GM12891 (cell line): ENCODE measurements at regions not wholly inside any gene's neighbourhood (a gene's known extent, or its start where the extent isn't known, plus 50 kb on each side); places are given as distances from the start of the nearest gene placed in this dataset.
"Not testable (repeated sequence)": the region's sequence is repeated elsewhere in the genome, so short reads cannot be mapped to it uniquely, and the experiment has no call there.

ENCODE experiments used
- DNase-seq: peaks from one replicate; pipeline ENCODE4 v3.0.0; 2011; ENCODE audit warnings: low spot score; ENCODE audit not compliant: insufficient read length
- FAIRE-seq: peaks from 2 replicates; lab custom pipeline; 2011; peaks lifted over from hg19 to GRCh38; lab: Jason Lieb, UNC
- PAX5 ChIP-seq: IDR thresholded peaks from 2 replicates; pipeline ENCODE4 v1.6.1; 2011; ENCODE audit warnings: low read length, moderate library complexity, mild to moderate bottlenecking; ENCODE audit not compliant: insufficient read depth, severe bottlenecking
- POLR2A ChIP-seq: IDR thresholded peaks from 2 replicates; pipeline ENCODE4 v1.6.1; 2011; ENCODE audit warnings: low read depth, low read length, control low read depth
- POLR2AphosphoS5 ChIP-seq: IDR thresholded peaks from 2 replicates; pipeline ENCODE4 v1.6.1; 2011; ENCODE audit warnings: low read depth, low read length, control low read depth
- POU2F2 ChIP-seq: IDR thresholded peaks from 2 replicates; pipeline ENCODE4 v1.6.1; 2011; ENCODE audit warnings: low read depth, mild to moderate bottlenecking, control low read depth, low read length, moderate library complexity
- SPI1 ChIP-seq: IDR thresholded peaks from 2 replicates; pipeline ENCODE4 v1.6.1; 2011; ENCODE audit warnings: low read depth, low read length, control low read depth
- TAF1 ChIP-seq: IDR thresholded peaks from 2 replicates; pipeline ENCODE4 v1.6.1; 2011; ENCODE audit warnings: low read depth, low read length, control low read depth

DNA sequence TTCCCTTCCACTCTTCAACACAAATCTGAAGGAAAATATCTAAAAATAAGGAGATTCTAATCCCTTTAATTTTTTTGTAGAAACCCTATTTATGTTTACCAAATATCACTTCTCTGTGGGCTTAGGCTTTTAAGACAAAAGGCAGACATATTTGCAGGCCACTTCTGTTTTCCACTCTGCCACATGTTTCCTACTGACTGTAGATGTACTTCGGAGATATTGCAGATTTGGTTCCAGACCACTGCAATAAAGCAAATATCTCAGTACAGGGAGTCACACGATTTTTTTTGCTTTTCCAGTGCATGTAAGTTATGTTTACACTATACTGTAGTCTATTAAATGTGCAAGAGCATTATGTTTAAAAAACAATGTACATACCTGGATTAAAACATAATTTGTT is 219.0 kb downstream of the SREK1 start:
- DNase-seq = no peak
- TF ChIP-seq POLR2A (no peak), POLR2AphosphoS5 (no peak), PAX5 (no peak), TAF1 (no peak), POU2F2 (no peak), SPI1 (no peak)

DNA sequence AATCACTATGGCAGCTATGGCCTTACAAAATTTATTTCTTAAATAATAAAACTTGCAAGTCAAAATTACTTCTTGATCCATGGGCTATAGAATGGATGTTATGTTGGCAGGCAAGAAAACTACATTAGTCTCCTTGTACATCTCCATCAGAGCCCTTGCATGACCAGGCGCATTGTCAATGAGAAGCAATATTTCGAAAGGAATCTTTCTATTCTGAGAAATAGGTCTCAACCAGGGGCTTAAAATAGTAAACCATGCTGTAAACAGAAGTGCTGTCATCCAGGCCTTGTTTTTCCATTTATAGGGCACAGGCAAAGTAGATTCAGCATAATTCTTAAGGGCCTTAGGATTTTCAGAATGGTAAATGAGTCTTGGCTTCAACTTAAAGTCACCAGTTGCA is 220.1 kb downstream of the SREK1 start:
- no peak for TF ChIP-seq TAF1
- no peak for TF ChIP-seq SPI1
- no peak for TF ChIP-seq POLR2AphosphoS5
- no peak for TF ChIP-seq POLR2A
- TF ChIP-seq POU2F2 = no peak
- TF ChIP-seq PAX5 = no peak
- no peak for DNase-seq
- FAIRE-seq = no peak

More for the DNA sequence above, 219.0 kb downstream of the SREK1 start:
- no peak for FAIRE-seq

DNA sequence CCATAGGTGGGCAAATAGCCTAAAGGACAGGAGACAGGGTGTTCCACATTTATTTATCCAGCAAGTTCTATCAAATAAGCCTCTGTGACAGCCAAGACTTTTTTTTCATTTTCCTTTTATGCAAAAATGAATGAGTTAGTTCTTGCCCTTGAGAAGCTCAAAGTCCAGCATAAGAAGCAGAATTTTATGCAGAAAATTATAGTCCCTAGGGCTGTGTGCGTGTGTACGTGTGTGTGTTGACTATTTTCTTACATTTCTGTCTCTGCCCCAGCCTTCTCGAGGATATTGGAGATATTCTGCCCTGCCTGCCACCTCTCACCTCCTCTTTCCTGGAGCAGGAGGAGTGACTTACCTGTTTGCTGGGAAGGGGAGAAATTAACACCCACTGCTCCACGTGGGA is 221.9 kb downstream of the SREK1 start:
- FAIRE-seq = no peak
- TF ChIP-seq POU2F2 (no peak), TAF1 (no peak), SPI1 (no peak), POLR2A (no peak), POLR2AphosphoS5 (no peak), PAX5 (no peak)
- no peak for DNase-seq

DNA sequence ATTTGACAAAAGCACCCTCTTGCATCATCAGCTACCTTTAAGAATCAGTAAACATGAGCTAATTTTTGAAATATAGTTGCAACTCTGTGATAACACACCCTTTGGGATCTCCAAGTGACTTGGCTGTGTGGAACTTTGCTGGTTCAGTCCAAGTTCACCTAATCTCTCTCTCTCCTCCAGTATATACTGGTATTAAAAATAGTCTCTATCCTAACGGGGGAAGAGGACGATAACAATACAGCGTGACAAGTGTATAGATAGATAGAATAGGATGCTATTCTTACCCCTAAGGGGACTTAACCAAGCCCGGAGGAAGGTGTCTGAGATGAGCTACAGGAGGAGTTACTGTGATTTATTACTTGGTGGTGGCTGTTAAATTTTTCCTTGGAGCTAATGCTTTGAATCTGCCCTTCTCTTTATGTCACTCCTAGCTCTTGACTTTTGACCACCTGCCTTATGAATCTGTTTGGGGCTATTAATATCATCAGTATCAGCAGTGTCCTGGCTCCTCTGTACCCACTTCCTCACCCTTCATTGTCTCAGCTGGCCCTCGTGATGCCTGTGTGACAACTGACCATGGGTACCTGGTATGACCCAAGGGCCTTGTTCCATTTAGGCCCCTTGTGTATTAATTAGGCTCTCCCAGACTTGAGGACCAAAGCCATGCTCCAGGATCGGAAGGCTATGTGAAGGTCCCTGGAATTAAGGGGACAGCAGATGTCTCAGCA is 223.9 kb downstream of the SREK1 start:
- FAIRE-seq (no peak), DNase-seq (no peak)
- no peak for TF ChIP-seq TAF1

DNA sequence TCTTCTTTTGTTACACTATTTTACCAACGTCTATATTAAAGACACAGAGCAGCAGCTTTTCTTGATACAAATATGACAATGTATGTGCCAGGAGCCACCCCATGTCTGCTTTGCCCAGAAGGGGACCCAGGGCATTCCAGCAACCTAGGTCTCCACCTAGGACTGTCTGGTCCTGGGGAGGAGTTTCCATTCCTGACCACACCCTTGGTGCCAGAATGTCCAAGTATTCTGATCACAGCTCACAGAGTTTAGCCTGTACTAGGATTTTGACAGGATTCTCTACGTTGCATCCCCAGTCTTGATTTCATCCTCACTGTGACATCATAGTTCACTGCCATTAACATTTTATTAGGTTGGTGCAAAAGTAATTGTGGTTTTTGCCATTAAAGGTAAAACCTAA is 224.7 kb downstream of the SREK1 start:
- no peak for FAIRE-seq
- TF ChIP-seq SPI1 = no peak

DNA sequence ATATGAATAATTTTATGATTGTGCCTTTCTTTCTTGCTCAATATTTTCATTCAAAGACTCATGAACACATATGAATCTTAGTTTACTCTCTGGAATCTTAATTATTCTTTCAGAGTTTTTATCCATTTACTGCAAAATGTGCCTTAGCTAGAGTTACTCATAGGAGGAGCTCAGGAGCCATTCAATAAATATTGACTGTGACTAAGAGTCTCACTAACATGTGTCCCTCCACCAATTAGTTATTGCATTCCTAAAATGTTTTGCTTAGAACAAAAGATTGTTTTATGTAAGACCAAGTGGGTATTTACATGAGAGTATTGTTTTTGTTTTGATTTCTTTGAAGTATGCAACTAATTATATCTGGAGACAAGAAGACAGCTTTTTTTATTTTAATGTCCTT is 218.4 kb upstream of the MAST4 start:
- TF ChIP-seq POLR2AphosphoS5 (no peak), SPI1 (no peak), TAF1 (no peak), POLR2A (no peak), PAX5 (no peak), POU2F2 (no peak)
- no peak for FAIRE-seq
- no peak for DNase-seq

More for the DNA sequence above, 224.7 kb downstream of the SREK1 start:
- no peak for DNase-seq

DNA sequence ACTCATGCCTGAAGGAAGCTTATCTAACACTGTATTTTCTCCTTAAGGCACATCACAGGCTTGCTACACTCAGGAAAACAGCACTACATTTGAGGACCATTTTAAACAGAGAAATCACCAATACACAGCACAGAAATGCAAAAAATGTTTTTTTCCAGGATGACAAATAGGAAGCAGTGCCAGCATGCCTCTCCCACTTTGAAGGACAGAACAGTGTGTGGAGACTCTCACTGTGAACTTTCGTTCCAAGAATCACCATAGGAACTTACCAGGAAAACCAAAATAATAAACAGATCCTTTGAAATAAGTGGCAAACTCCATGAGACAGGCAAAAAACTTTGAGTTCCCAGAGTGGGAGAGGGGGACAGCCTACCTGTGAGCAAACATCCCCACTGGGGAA is 217.8 kb upstream of the MAST4 start:
- no peak for TF ChIP-seq POLR2AphosphoS5
- no peak for TF ChIP-seq TAF1
- no peak for FAIRE-seq

DNA sequence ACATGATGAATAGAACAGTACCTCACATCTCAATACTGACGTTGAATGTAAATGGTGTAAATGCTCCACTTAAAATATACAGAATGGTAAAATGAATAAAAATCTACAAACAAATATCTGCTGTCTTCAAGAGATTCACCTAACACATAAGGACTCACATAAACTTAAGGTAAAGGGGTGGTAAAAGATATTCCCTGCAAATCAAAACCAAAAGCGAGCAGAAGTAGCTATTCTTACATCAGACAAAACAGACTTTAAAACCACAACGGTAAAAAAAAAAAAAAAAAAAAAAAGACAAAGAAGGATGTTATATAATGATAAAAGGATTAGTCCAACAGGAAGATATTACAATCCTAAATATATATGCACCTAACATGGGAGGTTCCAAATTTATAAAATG is 214.0 kb upstream of the MAST4 start:
- DNase-seq (no peak), FAIRE-seq (no peak)
- TF ChIP-seq SPI1 = no peak
- no peak for TF ChIP-seq POLR2AphosphoS5
- no peak for TF ChIP-seq POLR2A

More for the DNA sequence above, 217.8 kb upstream of the MAST4 start:
- no peak for DNase-seq

DNA sequence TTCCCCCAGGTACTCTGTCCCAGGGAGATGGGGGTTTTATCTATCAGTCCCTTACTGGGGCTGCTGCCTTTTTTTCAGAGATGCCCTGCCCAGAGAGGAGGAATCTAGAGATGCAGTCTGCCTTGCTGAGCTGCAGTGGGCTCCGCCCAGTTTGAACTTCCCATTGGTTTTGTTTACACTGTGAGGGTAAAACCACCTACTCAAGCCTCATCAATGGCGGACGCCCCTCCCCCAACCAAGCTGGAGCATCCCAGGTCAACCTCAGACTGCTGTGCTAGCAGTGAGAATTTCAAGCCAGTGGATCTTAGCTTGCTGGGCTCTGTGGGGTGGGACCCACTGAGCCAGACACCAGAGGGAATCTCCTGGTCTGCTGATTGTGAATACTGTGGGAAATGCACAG is 191.0 kb upstream of the MAST4 start:
- DNase-seq, FAIRE-seq: not testable (repeated sequence)

DNA sequence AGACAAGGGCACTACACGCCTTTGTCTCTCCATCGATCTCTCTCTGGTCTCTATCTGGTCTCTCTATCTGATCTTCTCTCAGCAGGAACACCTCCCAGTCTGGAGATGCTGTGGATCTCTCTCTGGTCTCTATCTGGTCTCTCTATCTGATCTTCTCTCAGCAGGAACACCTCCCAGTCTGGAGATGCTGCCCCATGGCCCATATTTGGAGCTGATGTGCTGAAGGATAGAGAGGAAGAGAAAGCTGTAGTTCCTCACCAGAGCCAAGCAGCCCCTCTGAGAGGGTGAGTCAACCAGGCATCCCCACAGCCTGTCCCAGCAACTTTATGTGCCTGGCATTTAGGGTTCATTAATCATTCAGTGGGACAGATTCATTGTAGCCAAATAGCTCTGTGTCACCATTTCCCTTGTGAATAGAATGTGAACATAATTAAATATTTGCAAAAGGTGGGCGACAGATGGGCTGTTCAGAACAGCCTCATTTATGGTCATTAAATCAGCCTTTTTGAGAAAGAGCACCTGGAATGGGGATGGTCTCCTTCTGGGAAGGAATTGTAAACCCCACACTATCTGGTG is 189.3 kb upstream of the MAST4 start:
- FAIRE-seq (no peak), DNase-seq (no peak)
- TF ChIP-seq PAX5 (no peak), POLR2AphosphoS5 (no peak)

DNA sequence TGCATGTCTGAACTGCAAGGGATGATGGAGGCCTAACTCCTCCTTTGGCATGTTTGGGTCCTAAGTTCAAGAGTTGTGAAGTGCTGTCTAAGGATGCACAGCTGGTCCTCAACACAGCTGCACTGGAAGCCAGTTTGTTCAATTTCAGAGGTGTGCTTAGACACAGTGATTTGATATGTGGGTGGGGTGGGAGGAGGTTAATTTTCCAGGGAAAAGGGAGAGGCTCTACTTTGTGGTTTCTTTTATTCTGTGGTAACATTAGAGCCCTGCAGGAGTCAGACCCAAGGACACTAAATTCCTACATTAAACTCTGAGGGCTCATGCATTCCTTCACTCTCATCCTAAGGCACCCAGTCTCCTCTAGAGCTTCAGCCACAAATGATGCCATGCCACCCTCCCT is 188.4 kb upstream of the MAST4 start:
- TF ChIP-seq PAX5 (no peak), SPI1 (no peak)
- DNase-seq (no peak), FAIRE-seq (no peak)
